IMR-90 (cell line): ENCODE measurements at regions not wholly inside any gene's neighbourhood (a gene's known extent, or its start where the extent isn't known, plus 50 kb on each side); places are given as distances from the start of the nearest gene placed in this dataset.

Experiments used
- ATAC-seq: fragments of 200-7000 bp; cut with Tn5 transposase; 2 replicates; pipeline ENCODE4 v1.9.1; 2020; ENCODE audit warnings: low read depth, mild to moderate bottlenecking, moderate library complexity
- BruUV-seq: library from RNA; stranded (reverse); fragments of 400-500 nt; replicated peaks from 2 replicates; lab custom pipeline; 2021; lab: Mats Ljungman, UMichigan
- CTCF ChIA-PET: fragments of 300-600 bp; formaldehyde crosslinking; extraction: SDS; loops from one replicate; lab custom pipeline; 2021; ENCODE audit warnings: antibody characterized with exemption; lab: Yijun Ruan, JAX
- POLR2A ChIA-PET: fragments of 300-600 bp; sonication (Branson Sonifier 250); formaldehyde crosslinking; loops from one replicate; lab custom pipeline; 2022; ENCODE audit warnings: antibody characterized with exemption; ENCODE audit not compliant: unreplicated experiment; lab: Charles Lee
- DNase-seq: peaks from one replicate; pipeline ENCODE4 v3.0.0; 2013
- H2AFZ ChIP-seq: replicated peaks from 2 replicates; pipeline ENCODE3; 2013; ENCODE audit warnings: low read length, mild to moderate bottlenecking; ENCODE audit not compliant: poor library complexity
- H2AK5ac ChIP-seq: 2 replicates; pipeline ENCODE4 v1.6.1; 2013; ENCODE audit warnings: low read depth, low read length, inconsistent platforms
- H2AK9ac ChIP-seq: replicated peaks from 2 replicates; pipeline ENCODE3; 2013; ENCODE audit warnings: mild to moderate bottlenecking, low read depth, low read length, moderate library complexity; ENCODE audit not compliant: poor library complexity
- H2BK120ac ChIP-seq: 2 replicates; pipeline ENCODE4 v1.6.1; 2013; ENCODE audit warnings: low read depth, low read length, inconsistent platforms
- H2BK15ac ChIP-seq: 3 replicates; pipeline ENCODE4 v1.6.1; 2013; ENCODE audit warnings: low read depth, low read length, inconsistent platforms
- H2BK20ac ChIP-seq: 2 replicates; pipeline ENCODE4 v1.6.1; 2013; ENCODE audit warnings: low read depth, mild to moderate bottlenecking, inconsistent platforms, low read length, moderate library complexity
- H2BK5ac ChIP-seq: 2 replicates; pipeline ENCODE4 v1.6.1; 2013; ENCODE audit warnings: mild to moderate bottlenecking, low read depth, low read length, inconsistent platforms; ENCODE audit not compliant: poor library complexity, severe bottlenecking
- H3K14ac ChIP-seq: replicated peaks from 2 replicates; pipeline ENCODE4 v1.6.1; 2013; ENCODE audit warnings: low read depth, low read length, inconsistent platforms
- H3K18ac ChIP-seq: 2 replicates; pipeline ENCODE4 v1.6.1; 2013; ENCODE audit warnings: low read depth, low read length, control low read depth
- H3K23ac ChIP-seq: 2 replicates; pipeline ENCODE4 v1.6.1; 2013; ENCODE audit warnings: low read depth, low read length, inconsistent platforms
- H3K27ac ChIP-seq: 2 replicates; pipeline ENCODE4 v1.5.1; 2013; ENCODE audit warnings: mild to moderate bottlenecking, control low read depth, low read length; ENCODE audit not compliant: insufficient read depth
- H3K27me3 ChIP-seq: 2 replicates; pipeline ENCODE4 v1.6.1; 2013; ENCODE audit warnings: low read length; ENCODE audit not compliant: control insufficient read depth, insufficient read depth
- H3K36me3 ChIP-seq: 2 replicates; pipeline ENCODE4 v1.6.1; 2013; ENCODE audit warnings: low read length, mixed read lengths; ENCODE audit not compliant: control insufficient read depth, insufficient read depth
- H3K4ac ChIP-seq: 2 replicates; pipeline ENCODE4 v1.6.1; 2013; ENCODE audit warnings: low read depth, low read length, inconsistent platforms
- H3K4me1 ChIP-seq: 2 replicates; pipeline ENCODE4 v1.6.1; 2013; ENCODE audit warnings: low read length, mixed read lengths; ENCODE audit not compliant: control insufficient read depth, insufficient read depth
- H3K4me2 ChIP-seq: 2 replicates; pipeline ENCODE4 v1.6.1; 2013; ENCODE audit warnings: low read depth, mild to moderate bottlenecking, control low read depth, low read length, moderate library complexity
- H3K4me3 ChIP-seq: 2 replicates; pipeline ENCODE4 v1.5.1; 2013; ENCODE audit warnings: low read depth, mild to moderate bottlenecking, control low read depth, low read length, moderate library complexity; ENCODE audit not compliant: insufficient read depth
- H3K56ac ChIP-seq: 2 replicates; pipeline ENCODE4 v1.6.1; 2013; ENCODE audit warnings: low read length, inconsistent platforms; ENCODE audit not compliant: insufficient read depth; ENCODE audit errors: extremely low read depth
- H3K79me1 ChIP-seq, 2 experiments: 2 replicates each; pipeline ENCODE4 v1.6.1; 2013; ENCODE audit warnings: low read length in 2 of 2, inconsistent platforms in 1 of 2, low read depth in 1 of 2
- H3K9ac ChIP-seq: 2 replicates; pipeline ENCODE4 v1.6.1; 2013; ENCODE audit warnings: low read depth, low read length, control low read depth
- H3K9me1 ChIP-seq: 2 replicates; pipeline ENCODE4 v1.6.1; 2013; ENCODE audit warnings: low read length, inconsistent platforms; ENCODE audit not compliant: insufficient read depth
- H3K9me3 ChIP-seq: 2 replicates; pipeline ENCODE4 v1.6.1; 2013; ENCODE audit warnings: low read length; ENCODE audit not compliant: control insufficient read depth, insufficient read depth
- H4K20me1 ChIP-seq: 2 replicates; pipeline ENCODE4 v1.6.1; 2013; ENCODE audit warnings: low read length, inconsistent platforms; ENCODE audit not compliant: insufficient read depth
- H4K5ac ChIP-seq: 2 replicates; pipeline ENCODE4 v1.6.1; 2013; ENCODE audit warnings: mild to moderate bottlenecking, low read depth, low read length, control low read depth
- H4K8ac ChIP-seq, 2 experiments: 2 replicates each; pipeline ENCODE4 v1.6.1; 2013; ENCODE audit warnings: low read depth in 2 of 2, low read length in 2 of 2, control low read depth in 1 of 2, inconsistent platforms in 1 of 2
- H4K91ac ChIP-seq: 2 replicates; pipeline ENCODE4 v1.6.1; 2013; ENCODE audit warnings: low read depth, low read length, inconsistent platforms; ENCODE audit not compliant: insufficient read depth
- MAZ ChIP-seq: IDR thresholded peaks from 2 replicates; pipeline ENCODE4 v1.6.1; 2012; ENCODE audit warnings: low read depth, mild to moderate bottlenecking, low read length, improper control_type of control experiment, moderate library complexity, borderline replicate concordance
- MXI1 ChIP-seq: IDR thresholded peaks from 2 replicates; pipeline ENCODE4 v1.6.1; 2012; ENCODE audit warnings: low read depth, mild to moderate bottlenecking, low read length, moderate library complexity, borderline replicate concordance
- NFE2L2 ChIP-seq: fragments of 150-350 bp; IDR thresholded peaks from 2 replicates; pipeline ENCODE4 v1.6.1; 2016; ENCODE audit warnings: low read depth, mild to moderate bottlenecking, low read length
- SMC3 ChIP-seq: fragments of 150-350 bp; IDR thresholded peaks from 2 replicates; pipeline ENCODE4 v1.6.1; 2016; ENCODE audit warnings: low read depth, mild to moderate bottlenecking, antibody characterized with exemption, low read length, moderate library complexity
- WGBS, 2 experiments: methylation state at CpG; one replicate each; pipeline versions ENCODE4 v1.1.5 to v1.1.7; 2013; ENCODE audit warnings: missing lambda C conversion rate in 2 of 2; ENCODE audit not compliant: insufficient read length in 1 of 2; ENCODE audit errors: extremely low coverage in 2 of 2; 5-methylcytosine and 5-hydroxymethylcytosine counted together
- dilution Hi-C: fragments of 300-500 bp; cut with HindIII; formaldehyde crosslinking; loops from one replicate; pipeline ENCODE4 v1.14.3; 2018; ENCODE audit warnings: low sequenced_read_pairs; ENCODE audit not compliant: unreplicated experiment
- in situ Hi-C: fragments of 300-500 bp; cut with MboI; formaldehyde crosslinking; loops from 3 replicates; pipeline ENCODE4 v1.14.3; 2019; ENCODE audit warnings: low sequenced_read_pairs, inconsistent platforms, mixed read lengths
- intact Hi-C: fragments of 100-400 bp; cut with micrococcal nuclease; formaldehyde crosslinking; loops from 2 replicates; pipeline ENCODE4 v1.10.0; 2022

DNA sequence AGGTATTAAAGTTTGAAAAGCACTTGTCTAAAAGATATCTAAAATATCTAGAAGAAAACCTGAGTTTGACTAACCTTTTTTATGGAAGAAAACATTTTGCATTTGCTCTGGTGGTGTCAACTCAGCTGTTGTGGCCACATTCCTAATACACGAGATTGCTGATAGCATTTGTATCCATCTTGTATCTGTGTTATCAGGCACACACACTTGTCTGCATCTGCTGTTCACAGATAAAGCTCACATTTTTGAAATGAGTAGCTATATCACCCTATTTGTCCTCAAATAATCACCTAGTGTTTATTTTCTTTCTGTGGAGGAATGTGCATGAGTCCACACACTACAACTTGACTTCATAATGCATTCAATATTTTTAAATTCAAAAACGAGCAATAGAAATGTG, 632.3 kb upstream of the NR2F2 start:
- Histone ChIP-seq H3K4ac (no peak overlapping the region), H4K91ac (no peak overlapping the region), H3K9me3 (peaks cover 32% of the 10 kb centered on the region), H3K14ac (no peak overlapping the region), H4K8ac (no peak overlapping the region), H3K4me2 (no peak overlapping the region), H3K23ac (no peak overlapping the region), H2AK5ac (no peak overlapping the region), H3K18ac (no peak overlapping the region), H2BK5ac (no peak overlapping the region), H2BK120ac (no peak overlapping the region), H3K27me3 (no peaks in the 10 kb centered on the region), H2AFZ (no peak overlapping the region), H4K5ac (no peak overlapping the region), H2AK9ac (no peak overlapping the region), H4K20me1 (no peaks in the 10 kb centered on the region), H3K56ac (no peak overlapping the region), H3K27ac (no peak overlapping the region), H3K9ac (no peak overlapping the region), H3K9me1 (no peaks in the 10 kb centered on the region), H3K4me1 (no peaks in the 10 kb centered on the region; the same call in 1 of the 2 replicates), H3K79me1 (no peaks in the 10 kb centered on the region), H2BK20ac (no peak overlapping the region), H3K36me3 (no peaks in the 10 kb centered on the region), H2BK15ac (no peak overlapping the region), H3K4me3 (no peak overlapping the region)
- TF ChIP-seq MAZ (no peak), NFE2L2 (no peak), MXI1 (no peak), SMC3 (no peak)
- dilution Hi-C loops, result no loop called here
- DNase-seq, result peak; percentile 35
- ATAC-seq, result no peak
- intact Hi-C loops, result no loop called here
- ChIA-PET POLR2A (no interaction called here), CTCF (no interaction called here)
- WGBS, 2 experiments, result no CpG with 5 or more reads among the region's 2 CpGs
- in situ Hi-C loops, result no loop called here
- BruUV-seq, result no TSS peak
